KBM-7 (cell line): ENCODE measurements at regions not wholly inside any gene's neighbourhood (a gene's known extent, or its start where the extent isn't known, plus 50 kb on each side); places are given as distances from the start of the nearest gene placed in this dataset.

ENCODE experiments used
- DNase-seq: peaks from one replicate; pipeline ENCODE4 v3.0.0-alpha.2; 2015
- in situ Hi-C: fragments of 300-500 bp; cut with MboI; formaldehyde crosslinking; loops from 2 replicates; pipeline ENCODE4 v1.14.3; 2020; ENCODE audit warnings: low sequenced_read_pairs, low pct_unique_long_range_greater_than_20kb, mixed read lengths

GRCh38 chr10:10193848-10194247 is 823.8 kb upstream of the CELF2 start:
- no peak for DNase-seq
- in situ Hi-C loops: no loop called here

DNA sequence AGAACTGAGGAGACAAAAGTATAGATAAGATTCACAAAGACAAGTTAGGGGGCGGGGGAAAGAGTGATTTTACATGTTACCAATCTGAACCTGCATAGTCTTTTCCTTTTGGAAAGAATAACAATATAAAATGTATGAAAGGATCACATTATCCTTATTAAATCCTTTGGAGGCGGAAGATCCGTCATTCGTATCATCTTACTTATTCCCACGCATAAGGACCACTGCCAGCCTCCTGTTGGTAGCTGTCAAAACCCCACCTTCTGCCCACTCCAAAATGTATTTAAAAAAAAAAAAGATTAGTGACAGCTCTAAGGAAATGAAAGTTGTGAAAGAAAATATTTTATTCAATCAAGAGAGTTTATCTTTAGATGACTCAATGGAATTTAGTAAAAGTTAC is 821.0 kb upstream of the CELF2 start:
- DNase-seq: no peak
- in situ Hi-C loops: no loop called here

DNA sequence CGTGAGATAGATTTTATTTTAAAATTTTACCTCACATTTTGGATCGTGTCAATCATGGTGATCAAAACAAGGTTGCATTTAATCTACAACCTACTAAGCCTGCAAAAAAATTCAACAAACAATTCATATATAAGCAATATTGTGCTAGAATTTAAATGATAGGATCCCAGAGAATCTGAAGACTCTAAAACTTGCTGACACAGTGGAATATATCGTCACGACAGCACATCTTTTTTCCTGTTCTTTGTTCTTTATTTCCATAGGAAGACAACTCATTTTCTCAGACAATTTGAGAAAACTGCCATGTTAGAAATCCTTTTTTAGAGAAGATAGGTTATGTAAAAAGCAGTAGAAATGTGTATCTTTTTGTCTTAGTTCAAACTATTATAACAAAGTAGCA is 820.2 kb upstream of the CELF2 start:
- in situ Hi-C loops: no loop called here
- DNase-seq: no peak

DNA sequence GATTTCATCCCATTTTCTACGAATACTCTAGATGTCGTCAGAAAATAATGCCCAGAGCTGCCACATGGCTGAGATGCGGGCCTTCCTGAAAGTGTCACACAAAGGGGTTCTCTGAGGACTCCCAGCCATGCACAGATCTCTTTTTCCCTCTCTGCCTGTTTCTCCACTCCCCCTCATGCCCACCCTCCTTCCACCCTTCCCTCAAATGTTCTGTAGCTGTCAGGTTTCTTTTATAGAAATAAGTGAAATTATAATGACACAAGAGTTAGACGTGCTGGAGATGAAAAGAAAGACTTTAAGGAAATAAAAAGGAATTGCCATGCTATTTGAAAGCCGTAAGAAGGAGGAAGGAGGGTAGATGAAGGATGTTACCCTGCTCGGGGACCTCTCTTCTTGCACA is 819.3 kb upstream of the CELF2 start:
- no peak for DNase-seq
- in situ Hi-C loops: no loop called here

DNA sequence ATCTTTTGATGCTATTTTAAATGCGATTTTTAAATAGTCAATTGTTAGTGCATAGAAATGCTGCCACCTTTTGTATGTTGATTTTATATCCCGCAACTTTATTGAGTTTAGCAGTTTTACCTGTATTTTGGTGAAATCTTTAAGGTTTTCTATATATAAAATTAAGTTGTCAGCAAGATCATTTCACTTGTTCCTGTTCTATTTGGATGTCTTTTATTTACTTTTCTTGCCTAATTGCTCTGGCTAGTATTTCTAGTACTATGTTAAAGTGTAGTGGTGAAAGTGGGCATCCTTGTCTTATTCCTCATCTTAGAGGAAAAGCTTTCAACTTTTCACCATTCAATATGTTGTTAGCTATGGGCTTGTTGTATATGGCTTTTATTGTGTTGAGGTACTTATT is 813.3 kb upstream of the CELF2 start:
- no peak for DNase-seq
- in situ Hi-C loops: no loop called here

DNA sequence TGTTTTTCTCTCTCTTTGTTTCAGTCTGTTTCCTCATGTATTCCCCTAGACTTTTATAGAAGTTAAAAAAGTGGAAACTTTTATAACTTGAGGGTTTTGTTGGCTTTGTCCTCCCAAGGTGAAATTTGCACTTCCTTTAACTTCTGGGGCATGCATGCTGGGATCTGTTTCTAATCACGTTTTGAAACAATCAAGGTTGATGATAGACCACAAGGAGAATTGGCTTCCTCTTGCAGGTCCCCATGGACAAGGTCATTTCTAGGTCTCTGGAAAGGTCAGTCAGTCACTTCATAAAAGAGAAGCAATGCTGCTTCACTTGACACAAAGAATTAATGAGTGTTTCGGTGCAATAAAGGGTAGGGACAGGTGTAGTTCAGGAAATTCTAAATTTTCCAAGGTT is 811.8 kb upstream of the CELF2 start:
- no peak for DNase-seq
- in situ Hi-C loops: no loop called here

DNA sequence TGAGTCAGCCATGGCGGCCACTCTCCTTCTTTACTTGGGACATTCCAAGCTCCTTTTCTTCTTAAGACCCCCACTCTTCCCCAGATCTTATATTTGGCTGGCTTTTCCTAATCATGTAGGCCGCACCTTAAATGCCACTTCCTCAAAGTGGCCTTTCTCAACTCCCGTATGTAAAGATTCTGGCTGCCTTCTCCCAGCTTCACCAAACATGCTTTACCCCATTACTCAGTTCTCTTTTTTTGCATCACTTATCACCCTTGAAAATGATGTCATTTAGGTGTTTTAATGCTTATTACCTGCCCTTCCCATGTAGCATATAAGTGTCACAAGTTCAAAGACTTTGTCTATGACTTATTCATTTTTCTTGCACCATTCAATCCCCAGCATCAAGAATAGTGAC is 810.1 kb upstream of the CELF2 start:
- no peak for DNase-seq
- in situ Hi-C loops: no loop called here

GRCh38 chr10:10208196-10208595 is 809.5 kb upstream of the CELF2 start:
- in situ Hi-C loops: no loop called here
- DNase-seq: no peak

DNA sequence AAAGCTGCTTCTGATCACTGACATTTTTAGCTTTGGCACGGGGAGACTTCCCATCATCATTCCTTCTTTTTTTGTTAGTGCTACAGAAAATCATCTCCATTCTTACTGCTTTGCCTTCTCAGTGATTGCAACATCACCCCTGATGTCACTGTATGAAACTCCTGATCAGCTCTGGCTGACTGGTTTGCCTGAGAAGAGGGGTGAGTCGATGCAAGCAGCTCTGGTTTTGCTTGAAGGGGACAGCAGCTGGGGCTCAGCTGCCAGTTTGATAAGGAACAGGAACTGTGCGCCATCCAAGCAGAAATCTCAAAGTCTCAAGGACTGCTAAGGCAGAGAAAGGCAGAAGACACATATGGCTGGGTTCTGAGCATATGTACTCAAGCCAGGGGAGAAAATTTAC is 808.5 kb upstream of the CELF2 start:
- no peak for DNase-seq
- in situ Hi-C loops: no loop called here

DNA sequence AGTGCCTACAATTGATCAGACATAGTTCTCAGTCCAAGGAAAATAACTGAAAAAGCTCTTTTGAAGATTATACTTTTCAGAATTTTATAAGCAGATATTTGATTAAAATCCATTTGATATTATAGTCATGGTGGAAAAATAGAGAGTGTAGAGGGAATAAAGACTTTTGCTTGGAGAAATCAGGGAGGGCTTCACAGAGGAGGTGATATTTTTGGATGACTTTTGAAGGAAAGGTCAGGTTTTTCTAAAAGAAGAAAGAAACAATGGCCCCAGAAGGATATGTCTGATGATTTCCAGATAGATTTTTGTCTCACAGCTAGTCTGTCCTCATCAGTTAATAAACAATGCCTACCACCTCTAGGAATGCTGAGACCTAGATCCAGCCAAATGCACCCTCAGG is 806.3 kb upstream of the CELF2 start:
- in situ Hi-C loops: no loop called here
- DNase-seq: no peak

- in situ Hi-C loops: no loop called here
- no peak for DNase-seq
These were observed 804.4 kb upstream of the CELF2 start for GRCh38 chr10:10213237-10213636.

DNA sequence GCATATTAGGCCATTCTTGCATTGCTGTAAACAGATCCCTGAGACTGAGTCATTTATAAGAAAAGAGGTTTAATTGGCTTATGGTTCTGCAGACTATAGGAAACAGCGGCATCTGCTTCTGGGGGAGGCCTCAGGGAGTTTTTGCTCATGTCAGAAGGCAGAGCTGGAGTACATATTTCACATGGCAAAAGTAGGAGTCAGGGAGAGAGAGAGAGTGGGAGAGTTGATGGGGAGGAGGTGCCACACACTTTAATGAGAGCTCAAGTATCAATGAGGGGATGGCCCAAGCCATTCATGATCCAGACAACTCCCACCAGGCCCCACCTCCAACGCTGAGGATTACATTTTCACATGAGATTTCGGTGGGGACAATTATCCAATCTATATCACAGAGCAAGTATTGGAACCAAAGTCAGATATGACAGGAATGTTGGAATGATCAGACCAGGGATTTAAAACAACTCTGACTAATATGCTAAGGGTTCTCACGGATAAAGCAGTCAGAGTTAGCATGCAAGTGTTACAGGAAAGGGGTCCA is 795.3 kb upstream of the CELF2 start:
- in situ Hi-C loops: no loop called here
- no peak for DNase-seq

- in situ Hi-C loops: no loop called here
These were observed 794.5 kb upstream of the CELF2 start for GRCh38 chr10:10223131-10223530.

GRCh38 chr10:10225136-10225676 is 792.5 kb upstream of the CELF2 start:
- no peak for DNase-seq
- in situ Hi-C loops: no loop called here

More at GRCh38 chr10:10223131-10223530, 794.5 kb upstream of the CELF2 start:
- no peak for DNase-seq

- in situ Hi-C loops: no loop called here
- DNase-seq: no peak
These were observed 784.4 kb upstream of the CELF2 start for GRCh38 chr10:10233229-10233628.

GRCh38 chr10:10235003-10235402 is 782.7 kb upstream of the CELF2 start:
- in situ Hi-C loops: no loop called here

DNA sequence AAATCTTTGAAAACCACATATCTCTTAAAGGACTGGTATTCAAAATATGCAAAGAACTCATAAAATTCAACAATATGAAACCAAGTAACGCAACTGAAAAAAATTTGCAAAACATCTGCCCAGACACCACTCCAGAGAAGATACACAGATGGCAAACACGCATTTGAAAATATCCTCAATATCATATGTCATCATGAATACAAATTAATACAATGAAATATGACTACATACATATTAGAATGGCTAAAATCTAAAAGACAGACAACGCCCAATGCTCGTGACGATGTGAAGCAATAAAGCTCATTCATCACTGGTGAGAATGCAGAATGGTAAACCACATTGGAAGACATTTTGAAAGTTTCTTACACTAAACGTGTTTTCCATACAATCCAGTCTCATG is 770.1 kb upstream of the CELF2 start:
- in situ Hi-C loops: no loop called here
- no peak for DNase-seq

More at GRCh38 chr10:10235003-10235402, 782.7 kb upstream of the CELF2 start:
- no peak for DNase-seq

DNA sequence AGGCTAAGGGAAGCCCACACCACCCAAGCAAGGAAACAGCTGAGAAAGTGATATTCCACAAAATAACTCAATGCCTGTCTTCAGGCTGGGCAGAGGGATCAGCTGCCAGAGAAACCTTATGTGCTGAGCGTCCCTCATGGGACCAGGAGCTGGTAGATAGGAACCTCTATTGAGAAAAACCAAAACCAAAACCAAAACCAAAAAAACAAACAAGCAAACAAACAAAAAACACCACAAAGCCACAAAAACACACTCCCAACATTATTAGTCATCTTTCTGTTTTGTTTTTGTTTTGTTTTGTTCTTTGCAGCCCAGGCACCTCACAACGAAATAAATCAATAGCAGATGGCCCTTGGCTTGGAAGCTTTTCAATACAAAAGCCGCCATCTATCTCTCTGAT is 760.8 kb upstream of the CELF2 start:
- in situ Hi-C loops: no loop called here
- no peak for DNase-seq

- in situ Hi-C loops: no loop called here
- no peak for DNase-seq
These were observed 758.7 kb upstream of the CELF2 start for GRCh38 chr10:10259013-10259412.

- in situ Hi-C loops: no loop called here
- no peak for DNase-seq
These were observed 747.3 kb upstream of the CELF2 start for GRCh38 chr10:10270126-10271050.
